ENCODE measurements at regions not wholly inside any gene's neighbourhood (a gene's known extent, or its start where the extent isn't known, plus 50 kb on each side); places are given as distances from the start of the nearest gene placed in this dataset.

GRCh38 chr2:128436479-128437203 is 118.0 kb upstream of the HS6ST1 start:
- TF ChIP-seq CTCF (IDR thresholded peaks at IDR 0.05; ENCODE audit: extremely low read depth in 1 of 2, insufficient read depth in 1 of 2, low read depth in 1 of 2, low read length in 2 of 2) (no peak), POLR2A (IDR thresholded peaks at IDR 0.05; ENCODE audit: low read depth, low read length) (no peak), POLR2AphosphoS5 (IDR thresholded peaks at IDR 0.05; ENCODE audit: insufficient read depth, low read depth, low read length) (no peak), MYC (IDR thresholded peaks at IDR 0.05; ENCODE audit: low read depth, low read length) (no peak), EZH2 (IDR thresholded peaks at IDR 0.05; ENCODE audit: borderline replicate concordance, low read depth, low read length, severe bottlenecking) (no peak), MAX (IDR thresholded peaks at IDR 0.05; ENCODE audit: insufficient read depth, insufficient read length) (no peak), JUN (IDR thresholded peaks at IDR 0.05; ENCODE audit: borderline replicate concordance, insufficient read depth, insufficient read length, low read depth) (no peak), GATA2 (IDR thresholded peaks at IDR 0.05; ENCODE audit: insufficient read depth, insufficient read length, low read depth, low read length) (no peak), FOS (IDR thresholded peaks at IDR 0.05; ENCODE audit: borderline replicate concordance, insufficient read depth, low read length) (no peak)
